GM12891 (cell line): ENCODE measurements at regions not wholly inside any gene's neighbourhood (a gene's known extent, or its start where the extent isn't known, plus 50 kb on each side); places are given as distances from the start of the nearest gene placed in this dataset.
A peak's percentile ranks its signal among the peaks of the same experiment; 100 is the strongest.

Experiments
- DNase-seq: peaks from one replicate; pipeline ENCODE4 v3.0.0; 2011; ENCODE audit warnings: low spot score; ENCODE audit not compliant: insufficient read length
- FAIRE-seq: peaks from 2 replicates; lab custom pipeline; 2011; peaks lifted over from hg19 to GRCh38; lab: Jason Lieb, UNC
- PAX5 ChIP-seq: IDR thresholded peaks from 2 replicates; pipeline ENCODE4 v1.6.1; 2011; ENCODE audit warnings: low read length, moderate library complexity, mild to moderate bottlenecking; ENCODE audit not compliant: insufficient read depth, severe bottlenecking
- POLR2A ChIP-seq: IDR thresholded peaks from 2 replicates; pipeline ENCODE4 v1.6.1; 2011; ENCODE audit warnings: low read depth, low read length, control low read depth
- POLR2AphosphoS5 ChIP-seq: IDR thresholded peaks from 2 replicates; pipeline ENCODE4 v1.6.1; 2011; ENCODE audit warnings: low read depth, low read length, control low read depth
- POU2F2 ChIP-seq: IDR thresholded peaks from 2 replicates; pipeline ENCODE4 v1.6.1; 2011; ENCODE audit warnings: low read depth, mild to moderate bottlenecking, control low read depth, low read length, moderate library complexity
- SPI1 ChIP-seq: IDR thresholded peaks from 2 replicates; pipeline ENCODE4 v1.6.1; 2011; ENCODE audit warnings: low read depth, low read length, control low read depth
- TAF1 ChIP-seq: IDR thresholded peaks from 2 replicates; pipeline ENCODE4 v1.6.1; 2011; ENCODE audit warnings: low read depth, low read length, control low read depth

GRCh38 chr12:115191342-115191741 is 507.4 kb upstream of the TBX3 start:
- no peak for TF ChIP-seq POU2F2
- no peak for TF ChIP-seq SPI1
- no peak for TF ChIP-seq POLR2A
- TF ChIP-seq TAF1: no peak
- FAIRE-seq (no peak), DNase-seq (no peak)

- TF ChIP-seq POLR2A (no peak), SPI1 (no peak), POU2F2 (no peak), TAF1 (no peak), POLR2AphosphoS5 (no peak), PAX5 (no peak)
- DNase-seq (no peak), FAIRE-seq (no peak)
Measured at GRCh38 chr12:115190010-115190770, 506.2 kb upstream of the TBX3 start.

GRCh38 chr12:115185506-115185905 is 501.5 kb upstream of the TBX3 start:
- no peak for DNase-seq
- no peak for TF ChIP-seq SPI1
- no peak for FAIRE-seq

- FAIRE-seq (no peak), DNase-seq (no peak)
- no peak for TF ChIP-seq SPI1
- no peak for TF ChIP-seq TAF1
- no peak for TF ChIP-seq POU2F2
Measured at GRCh38 chr12:115183752-115184151, 499.8 kb upstream of the TBX3 start.

- no peak for TF ChIP-seq POU2F2
- no peak for TF ChIP-seq TAF1
- TF ChIP-seq POLR2AphosphoS5: no peak
- TF ChIP-seq POLR2A: no peak
- no peak for TF ChIP-seq SPI1
- TF ChIP-seq PAX5: no peak
- FAIRE-seq (peak; percentile 55), DNase-seq (no peak)
Measured at GRCh38 chr12:115177899-115178298, 493.9 kb upstream of the TBX3 start.

- FAIRE-seq: no peak
- DNase-seq: no peak
- TF ChIP-seq POLR2AphosphoS5 (no peak), POU2F2 (no peak), SPI1 (no peak), PAX5 (no peak), POLR2A (no peak), TAF1 (no peak)
Measured at GRCh38 chr12:115176741-115177400, 492.9 kb upstream of the TBX3 start.

- DNase-seq: no peak
- no peak for FAIRE-seq
- no peak for TF ChIP-seq SPI1
- no peak for TF ChIP-seq PAX5
- TF ChIP-seq POU2F2: no peak
- no peak for TF ChIP-seq TAF1
Measured at GRCh38 chr12:115174920-115175319, 490.9 kb upstream of the TBX3 start.

- FAIRE-seq (no peak), DNase-seq (no peak)
- no peak for TF ChIP-seq SPI1
- no peak for TF ChIP-seq TAF1
- TF ChIP-seq PAX5: no peak
- no peak for TF ChIP-seq POU2F2
- TF ChIP-seq POLR2A: no peak
- no peak for TF ChIP-seq POLR2AphosphoS5
Measured at GRCh38 chr12:115172521-115172920, 488.5 kb upstream of the TBX3 start.

GRCh38 chr12:115169981-115170380 is 486.0 kb upstream of the TBX3 start:
- TF ChIP-seq SPI1 (no peak), PAX5 (no peak), TAF1 (no peak), POLR2A (no peak), POLR2AphosphoS5 (no peak), POU2F2 (no peak)
- FAIRE-seq: no peak
- no peak for DNase-seq

GRCh38 chr12:115166698-115167315 is 482.8 kb upstream of the TBX3 start:
- no peak for TF ChIP-seq PAX5
- no peak for TF ChIP-seq SPI1
- no peak for TF ChIP-seq POU2F2
- no peak for TF ChIP-seq TAF1
- TF ChIP-seq POLR2AphosphoS5: no peak
- TF ChIP-seq POLR2A: no peak
- FAIRE-seq (no peak), DNase-seq (no peak)
